ENCODE measurements at regions not wholly inside any gene's neighbourhood (a gene's known extent, or its start where the extent isn't known, plus 50 kb on each side); places are given as distances from the start of the nearest gene placed in this dataset.

DNA sequence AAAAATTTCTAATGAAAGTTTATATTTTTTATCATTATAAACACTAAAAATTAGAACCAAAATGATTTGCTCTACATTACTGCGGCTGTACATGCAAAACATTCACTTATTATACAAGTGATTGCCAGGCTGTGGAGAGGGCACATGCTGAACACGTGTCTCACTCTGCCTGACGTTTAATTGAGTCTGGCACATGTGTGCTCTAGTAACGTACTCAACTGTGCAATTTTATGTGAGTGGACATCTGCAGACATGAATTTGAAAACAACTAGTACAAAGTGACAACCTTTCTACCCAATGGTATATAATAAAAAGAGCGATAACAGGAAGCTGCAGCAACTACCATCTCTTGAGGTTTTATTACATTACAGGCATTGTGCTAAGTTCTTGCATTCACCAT, 341.4 kb downstream of the KLF12 start:
- Histone ChIP-seq H3K4me3 (ENCODE audit: insufficient read length, low read depth) (no peak overlapping the region), H3K9ac (ENCODE audit: insufficient read length, low read depth) (no peak overlapping the region), H3K4me1 (ENCODE audit: insufficient read depth, insufficient read length) (no peaks in the 10 kb centered on the region), H3K9me3 (ENCODE audit: insufficient read depth, low read length) (no peaks in the 10 kb centered on the region), H3K36me3 (ENCODE audit: insufficient read depth, insufficient read length, low read length) (no peaks in the 10 kb centered on the region), H3K27me3 (ENCODE audit: insufficient read depth, insufficient read length) (no peaks in the 10 kb centered on the region)
- TF ChIP-seq YY1 (IDR thresholded peaks at IDR 0.05; ENCODE audit: insufficient read depth, insufficient read length) (no peak), SUZ12 (IDR thresholded peaks at IDR 0.05; ENCODE audit: extremely low read depth, insufficient read depth, insufficient read length) (no peak), ZNF274 (IDR thresholded peaks at IDR 0.05; ENCODE audit: low read depth, low read length) (no peak)
- no peak for DNase-seq (ENCODE audit: low read depth, low spot score)

DNA sequence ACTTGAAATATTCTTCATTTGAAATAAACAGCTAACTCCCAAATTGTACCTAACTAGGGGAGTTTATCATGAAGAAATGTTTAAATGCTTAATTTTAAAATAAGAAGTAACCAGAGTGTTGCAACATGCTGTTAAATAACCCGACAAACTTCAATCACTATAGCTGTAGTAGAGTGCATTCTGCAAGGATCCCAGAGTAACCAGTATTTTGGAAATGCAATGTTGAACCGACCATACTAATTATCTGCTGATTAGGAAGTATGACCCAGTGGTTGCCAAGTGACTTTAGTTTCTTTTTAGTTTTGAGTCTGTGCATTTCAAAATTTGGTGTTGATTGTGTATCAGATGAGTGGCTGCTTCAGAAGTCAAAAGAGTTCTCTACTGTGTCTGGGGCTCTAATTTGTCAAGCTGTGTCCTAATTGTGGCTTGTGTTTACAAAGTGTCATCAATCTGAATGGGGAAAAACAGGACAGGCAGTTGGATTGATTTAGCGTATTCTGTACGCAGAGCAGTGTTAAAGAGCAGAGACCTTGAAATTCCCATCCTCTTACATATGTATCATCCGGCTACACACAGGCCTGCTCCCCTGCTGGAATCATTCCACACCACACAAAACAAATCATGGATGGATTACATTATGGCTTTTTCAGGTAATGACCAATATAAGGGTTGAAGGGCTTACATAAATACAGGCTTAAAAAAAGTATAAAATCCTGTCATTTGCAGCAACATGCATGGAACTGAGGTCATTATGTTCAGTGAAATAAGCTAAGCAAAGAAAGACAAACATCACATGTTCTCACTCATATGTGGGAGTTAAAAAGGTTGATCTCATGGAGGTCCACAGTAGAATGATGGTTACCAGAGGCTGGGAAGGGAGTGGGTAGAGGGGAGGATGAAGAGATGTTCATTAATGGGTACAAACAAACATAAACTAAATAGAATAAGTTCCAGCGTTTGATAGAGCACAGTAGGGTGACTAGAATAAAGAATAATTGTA, 351.5 kb downstream of the KLF12 start:
- TF ChIP-seq SUZ12 (IDR thresholded peaks at IDR 0.05; ENCODE audit: extremely low read depth, insufficient read depth, insufficient read length) = no peak
- TF ChIP-seq YY1 (IDR thresholded peaks at IDR 0.05; ENCODE audit: insufficient read depth, insufficient read length) = no peak
- TF ChIP-seq ZNF274 (IDR thresholded peaks at IDR 0.05; ENCODE audit: low read depth, low read length) = no peak
- DNase-seq (ENCODE audit: low read depth, low spot score) = no peak
- H3K4me3 ChIP-seq (ENCODE audit: insufficient read length, low read depth) = no peak overlapping the region

DNA sequence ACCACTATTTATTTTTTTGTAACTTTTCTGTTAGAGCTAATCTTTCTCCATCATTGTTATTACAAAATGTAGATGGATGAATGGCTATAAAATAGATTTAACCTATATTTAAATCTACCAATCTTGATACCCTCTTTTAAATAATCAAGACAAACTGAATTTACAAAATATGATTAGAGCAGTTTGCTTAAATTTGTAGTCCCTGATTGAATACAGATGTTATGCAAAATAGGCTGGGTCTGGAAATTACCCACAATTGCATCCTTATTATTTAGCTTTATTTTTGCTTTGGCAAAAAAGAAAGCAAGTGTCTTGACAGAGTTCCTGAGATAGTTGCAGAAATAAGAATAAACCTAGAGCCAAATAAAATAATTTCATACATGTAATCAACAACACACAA, 352.8 kb downstream of the KLF12 start:
- Histone ChIP-seq H3K36me3 (ENCODE audit: insufficient read depth, insufficient read length, low read length) (no peaks in the 10 kb centered on the region), H3K4me1 (ENCODE audit: insufficient read depth, insufficient read length) (no peaks in the 10 kb centered on the region), H3K27me3 (ENCODE audit: insufficient read depth, insufficient read length) (no peaks in the 10 kb centered on the region), H3K9ac (ENCODE audit: insufficient read length, low read depth) (no peak overlapping the region), H3K4me3 (ENCODE audit: insufficient read length, low read depth) (no peak overlapping the region), H3K9me3 (ENCODE audit: insufficient read depth, low read length) (no peaks in the 10 kb centered on the region)
- no peak for TF ChIP-seq ZNF274 (IDR thresholded peaks at IDR 0.05; ENCODE audit: low read depth, low read length)
- no peak for TF ChIP-seq YY1 (IDR thresholded peaks at IDR 0.05; ENCODE audit: insufficient read depth, insufficient read length)
- TF ChIP-seq SUZ12 (IDR thresholded peaks at IDR 0.05; ENCODE audit: extremely low read depth, insufficient read depth, insufficient read length) = no peak
- no peak for DNase-seq (ENCODE audit: low read depth, low spot score)

More for the DNA sequence above, 351.5 kb downstream of the KLF12 start:
- H3K4me1 ChIP-seq (ENCODE audit: insufficient read depth, insufficient read length) = no peaks in the 10 kb centered on the region
- no peak overlapping the region for H3K9ac ChIP-seq (ENCODE audit: insufficient read length, low read depth)
- H3K27me3 ChIP-seq (ENCODE audit: insufficient read depth, insufficient read length) = no peaks in the 10 kb centered on the region
- H3K36me3 ChIP-seq (ENCODE audit: insufficient read depth, insufficient read length, low read length) = no peaks in the 10 kb centered on the region
- H3K9me3 ChIP-seq (ENCODE audit: insufficient read depth, low read length) = no peaks in the 10 kb centered on the region

DNA sequence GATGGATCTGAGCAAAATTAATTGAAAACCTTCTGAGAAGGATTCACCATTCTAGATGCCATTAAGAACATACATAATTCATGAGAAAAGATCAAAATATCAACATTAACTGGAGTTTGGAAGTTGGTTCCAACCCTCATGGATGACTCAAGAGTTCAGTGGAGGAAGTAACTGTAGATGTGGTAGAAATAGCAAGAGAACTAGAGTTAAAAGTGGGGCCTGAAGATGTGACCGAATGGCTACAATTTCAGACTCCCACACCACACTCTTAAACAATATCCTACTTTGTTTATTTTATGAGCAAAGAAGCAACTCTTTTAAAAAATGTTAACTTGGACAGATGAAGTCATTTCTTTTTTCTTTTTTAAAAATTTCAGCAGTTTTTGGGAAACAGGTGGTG, 354.3 kb downstream of the KLF12 start:
- Histone ChIP-seq H3K4me3 (ENCODE audit: insufficient read length, low read depth) (no peak overlapping the region), H3K4me1 (ENCODE audit: insufficient read depth, insufficient read length) (no peaks in the 10 kb centered on the region), H3K27me3 (ENCODE audit: insufficient read depth, insufficient read length) (no peaks in the 10 kb centered on the region), H3K36me3 (ENCODE audit: insufficient read depth, insufficient read length, low read length) (no peaks in the 10 kb centered on the region), H3K9ac (ENCODE audit: insufficient read length, low read depth) (no peak overlapping the region), H3K9me3 (ENCODE audit: insufficient read depth, low read length) (no peaks in the 10 kb centered on the region)
- no peak for DNase-seq (ENCODE audit: low read depth, low spot score)
- TF ChIP-seq SUZ12 (IDR thresholded peaks at IDR 0.05; ENCODE audit: extremely low read depth, insufficient read depth, insufficient read length) = no peak
- TF ChIP-seq ZNF274 (IDR thresholded peaks at IDR 0.05; ENCODE audit: low read depth, low read length) = no peak
- TF ChIP-seq YY1 (IDR thresholded peaks at IDR 0.05; ENCODE audit: insufficient read depth, insufficient read length) = no peak

DNA sequence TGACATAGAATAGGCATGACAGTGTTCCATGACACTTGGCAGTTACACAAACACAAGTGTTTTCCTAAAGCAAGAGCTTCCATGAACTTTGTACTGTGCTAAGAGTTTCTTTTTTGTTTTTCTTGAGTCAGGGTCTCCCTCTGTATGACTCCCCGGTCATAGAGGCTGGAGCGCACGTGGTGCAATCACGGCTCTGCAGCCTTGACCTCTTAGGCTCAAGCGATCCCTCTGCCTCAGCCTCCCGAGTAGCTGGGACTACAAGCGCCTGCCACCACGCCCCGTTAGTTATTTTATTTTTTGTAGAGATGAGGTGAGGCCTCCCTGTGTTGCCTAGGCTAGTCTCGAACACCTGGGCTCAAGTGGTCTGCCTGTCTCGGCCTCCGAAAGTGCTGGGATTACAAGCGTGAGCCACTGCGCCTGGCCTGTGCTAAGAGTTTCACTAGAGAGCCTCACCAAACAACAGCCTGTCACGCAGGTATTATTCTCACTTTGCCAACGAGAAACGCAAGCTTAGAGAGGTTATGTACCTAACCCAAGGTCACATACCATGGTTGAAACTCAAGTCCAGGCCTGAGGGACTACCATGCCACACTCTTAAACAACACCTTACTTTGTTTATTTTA, 355.9 kb downstream of the KLF12 start:
- DNase-seq (ENCODE audit: low read depth, low spot score) = no peak
- no peaks in the 10 kb centered on the region for H3K4me1 ChIP-seq (ENCODE audit: insufficient read depth, insufficient read length)
- H3K4me3 ChIP-seq (ENCODE audit: insufficient read length, low read depth) = no peak overlapping the region

DNA sequence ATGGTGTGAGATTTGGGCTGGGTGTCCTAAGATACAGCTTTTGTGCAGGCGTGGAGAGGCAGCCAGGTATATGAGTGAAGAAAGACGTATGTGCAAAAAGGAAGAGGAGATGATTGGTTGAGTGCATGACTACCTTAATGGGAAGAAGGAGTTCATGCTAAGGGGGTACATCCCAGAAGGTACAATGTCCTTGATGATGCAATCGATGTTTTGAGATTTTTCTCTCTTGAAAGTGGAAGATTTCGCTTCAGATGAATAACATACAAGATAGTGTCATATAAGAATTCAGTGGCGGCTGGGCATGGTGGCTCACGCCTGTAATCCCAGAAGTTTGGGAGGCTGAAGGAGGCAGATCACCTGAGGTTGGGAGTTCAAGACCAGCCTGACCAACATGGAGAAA, 357.1 kb downstream of the KLF12 start:
- Histone ChIP-seq H3K27me3 (ENCODE audit: insufficient read depth, insufficient read length) (no peaks in the 10 kb centered on the region), H3K9me3 (ENCODE audit: insufficient read depth, low read length) (no peaks in the 10 kb centered on the region), H3K4me1 (ENCODE audit: insufficient read depth, insufficient read length) (no peaks in the 10 kb centered on the region), H3K9ac (ENCODE audit: insufficient read length, low read depth) (no peak overlapping the region), H3K36me3 (ENCODE audit: insufficient read depth, insufficient read length, low read length) (no peaks in the 10 kb centered on the region), H3K4me3 (ENCODE audit: insufficient read length, low read depth) (no peak overlapping the region)
- no peak for TF ChIP-seq SUZ12 (IDR thresholded peaks at IDR 0.05; ENCODE audit: extremely low read depth, insufficient read depth, insufficient read length)
- no peak for TF ChIP-seq YY1 (IDR thresholded peaks at IDR 0.05; ENCODE audit: insufficient read depth, insufficient read length)
- TF ChIP-seq ZNF274 (IDR thresholded peaks at IDR 0.05; ENCODE audit: low read depth, low read length) = no peak
- no peak for DNase-seq (ENCODE audit: low read depth, low spot score)

More for the DNA sequence above, 355.9 kb downstream of the KLF12 start:
- H3K9ac ChIP-seq (ENCODE audit: insufficient read length, low read depth) = no peak overlapping the region
- TF ChIP-seq SUZ12 (IDR thresholded peaks at IDR 0.05; ENCODE audit: extremely low read depth, insufficient read depth, insufficient read length) (no peak), YY1 (IDR thresholded peaks at IDR 0.05; ENCODE audit: insufficient read depth, insufficient read length) (no peak), ZNF274 (IDR thresholded peaks at IDR 0.05; ENCODE audit: low read depth, low read length) (no peak)
- H3K27me3 ChIP-seq (ENCODE audit: insufficient read depth, insufficient read length) = no peaks in the 10 kb centered on the region
- H3K9me3 ChIP-seq (ENCODE audit: insufficient read depth, low read length) = no peaks in the 10 kb centered on the region
- no peaks in the 10 kb centered on the region for H3K36me3 ChIP-seq (ENCODE audit: insufficient read depth, insufficient read length, low read length)
